ENCODE measurements at regions not wholly inside any gene's neighbourhood (a gene's known extent, or its start where the extent isn't known, plus 50 kb on each side); places are given as distances from the start of the nearest gene placed in this dataset.
A peak's percentile ranks its signal among the peaks of the same experiment; 100 is the strongest.

DNA sequence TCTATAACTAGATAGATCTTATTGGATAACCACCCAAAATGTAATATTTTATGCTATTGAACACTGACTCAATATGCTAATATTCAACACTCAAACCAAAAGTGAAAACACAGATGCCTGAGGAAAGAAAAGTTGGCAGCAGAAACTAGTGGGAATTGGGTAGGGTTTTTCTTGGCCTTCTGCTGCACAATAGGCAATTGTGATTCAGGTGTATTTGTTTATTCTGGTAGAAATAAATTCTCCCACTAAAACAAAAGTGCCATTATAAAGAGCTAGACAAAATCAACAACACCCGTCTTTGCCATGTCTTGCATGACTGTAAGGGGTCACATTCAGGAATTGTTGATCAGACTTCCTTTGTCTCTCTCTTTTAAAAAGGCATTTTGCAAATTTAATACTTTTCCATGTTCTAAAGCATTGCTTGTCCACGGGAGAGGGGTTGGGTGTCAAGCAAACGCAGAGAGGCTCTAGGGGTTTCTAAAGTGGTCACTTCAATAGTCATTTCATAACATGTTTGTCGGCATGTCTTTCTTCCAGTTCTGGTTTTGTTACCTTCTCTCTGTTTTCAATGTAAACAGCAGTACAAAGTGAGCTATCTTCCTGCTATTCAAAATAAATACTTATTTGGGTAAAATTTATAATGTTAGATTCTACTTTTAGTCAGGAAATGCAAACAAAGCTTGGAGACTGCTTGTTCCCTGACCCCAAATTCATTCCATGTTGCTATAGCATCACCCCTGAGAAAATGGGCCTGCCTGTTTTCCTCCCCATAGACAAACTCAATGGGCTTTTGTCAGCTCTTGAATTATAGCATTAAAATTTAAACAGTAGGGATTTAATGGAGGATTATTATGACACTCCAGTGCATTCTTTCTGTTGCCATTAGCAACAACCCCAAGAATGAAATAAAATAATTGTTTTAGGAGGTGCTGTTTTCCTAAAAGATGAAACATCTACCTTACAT is 217.0 kb upstream of the CCN2 start:
- peaks cover 4 to 34% (median 13%) of the 10 kb centered on the region in 11 experiments; a peak in 13 of 22 replicates for H3K9me3 ChIP-seq (replicated peaks in 1 of 11)
- no peak for TF ChIP-seq Cebpa-rat (IDR thresholded peaks at IDR 0.05)
- no peaks in the 10 kb centered on the region for H3K27me3 ChIP-seq
- no peak overlapping the region for H3K9ac ChIP-seq
- H4K20me1 ChIP-seq = no peaks in the 10 kb centered on the region
- H3K4me2 ChIP-seq = no peak overlapping the region
- H3K4me3 ChIP-seq = no peak overlapping the region
- H3K4me1 ChIP-seq = no peaks in the 10 kb centered on the region
- H3K27ac ChIP-seq = no peak overlapping the region
- H3K36me3 ChIP-seq = peaks cover 0 to 23% (median 0%) of the 10 kb centered on the region in 11 experiments; a peak in 5 of 22 replicates

DNA sequence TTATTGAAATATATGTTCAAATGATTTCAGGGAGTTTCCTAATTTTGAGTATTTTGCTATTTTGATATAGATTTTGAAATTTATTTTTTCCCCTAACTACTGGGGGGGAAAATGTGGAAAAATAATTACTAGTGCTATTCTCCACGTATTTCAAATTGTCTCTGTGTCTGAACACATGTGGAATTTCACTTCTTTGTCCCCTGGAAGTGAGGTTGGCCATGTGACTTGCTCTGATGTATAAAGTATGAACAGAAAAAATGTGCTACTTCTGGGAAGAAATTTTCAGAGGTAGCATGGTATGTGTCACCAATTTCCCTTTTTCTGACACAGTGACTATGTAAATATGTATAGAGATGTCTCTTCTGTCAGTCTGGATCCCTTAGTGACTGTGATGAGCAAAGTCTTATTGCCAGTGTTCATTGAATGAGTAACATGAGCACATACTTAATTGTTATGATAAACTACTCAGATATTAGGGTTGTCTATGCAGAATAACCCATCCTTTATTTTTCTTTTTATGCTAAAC is 215.4 kb upstream of the CCN2 start:
- H3K4me3 ChIP-seq = no peak overlapping the region
- TF ChIP-seq Cebpa-rat (IDR thresholded peaks at IDR 0.05) = no peak
- peaks cover 0 to 19% (median 5%) of the 10 kb centered on the region in 11 experiments; a peak in 11 of 22 replicates for H3K9me3 ChIP-seq (replicated peaks in 1 of 11)
- no peak overlapping the region for H3K9ac ChIP-seq
- H3K4me2 ChIP-seq = no peak overlapping the region
- no peak overlapping the region for H3K27ac ChIP-seq
- H3K36me3 ChIP-seq = peaks cover 0 to 23% (median 0%) of the 10 kb centered on the region in 11 experiments; a peak in 6 of 22 replicates
- H4K20me1 ChIP-seq = no peaks in the 10 kb centered on the region
- no peaks in the 10 kb centered on the region for H3K27me3 ChIP-seq
- no peaks in the 10 kb centered on the region for H3K4me1 ChIP-seq

GRCh38 chr6:132165677-132166076 is 214.5 kb upstream of the CCN2 start:
- Histone ChIP-seq H3K9me3 (replicated peaks in 1 of 11) (peaks cover 0 to 14% (median 4%) of the 10 kb centered on the region in 11 experiments; a peak in 8 of 22 replicates), H3K4me2 (no peak overlapping the region), H3K27ac (no peak overlapping the region), H4K20me1 (no peaks in the 10 kb centered on the region), H3K4me1 (no peaks in the 10 kb centered on the region), H3K36me3 (peaks cover 0 to 21% (median 0%) of the 10 kb centered on the region in 11 experiments; a peak in 6 of 22 replicates), H3K27me3 (no peaks in the 10 kb centered on the region), H3K9ac (no peak overlapping the region), H3K4me3 (no peak overlapping the region)
- TF ChIP-seq Cebpa-rat (IDR thresholded peaks at IDR 0.05) = no peak

GRCh38 chr6:132161283-132161682 is 210.1 kb upstream of the CCN2 start:
- H3K36me3 ChIP-seq = peaks cover 0 to 27% (median 0%) of the 10 kb centered on the region in 11 experiments; a peak in 6 of 22 replicates
- H3K4me2 ChIP-seq = no peak overlapping the region
- H3K4me1 ChIP-seq = no peaks in the 10 kb centered on the region
- TF ChIP-seq Cebpa-rat (IDR thresholded peaks at IDR 0.05) = no peak
- no peak overlapping the region for H3K9ac ChIP-seq
- H3K4me3 ChIP-seq = no peak overlapping the region
- H3K27me3 ChIP-seq = no peaks in the 10 kb centered on the region
- no peak overlapping the region for H3K27ac ChIP-seq
- no peaks in the 10 kb centered on the region for H4K20me1 ChIP-seq
- H3K9me3 ChIP-seq (replicated peaks in 1 of 11) = peaks cover 0 to 18% (median 4%) of the 10 kb centered on the region in 11 experiments; a peak in 8 of 22 replicates

GRCh38 chr6:132153221-132153898 is 202.2 kb upstream of the CCN2 start:
- H3K4me3 ChIP-seq = no peak overlapping the region
- no peak overlapping the region for H3K9ac ChIP-seq
- no peak for TF ChIP-seq Cebpa-rat (IDR thresholded peaks at IDR 0.05)
- peaks cover 0 to 16% (median 8%) of the 10 kb centered on the region in 10 experiments; a peak in 11 of 20 replicates for H3K4me1 ChIP-seq
- no peak overlapping the region for H3K27ac ChIP-seq
- H3K4me2 ChIP-seq = no peak overlapping the region
- no peaks in the 10 kb centered on the region for H3K27me3 ChIP-seq
- no peaks in the 10 kb centered on the region for H4K20me1 ChIP-seq
- peaks cover 0 to 36% (median 9%) of the 10 kb centered on the region in 11 experiments; a peak in 10 of 22 replicates for H3K36me3 ChIP-seq
- H3K9me3 ChIP-seq (replicated peaks in 1 of 11) = peaks cover 0 to 17% (median 8%) of the 10 kb centered on the region in 11 experiments; a peak in 13 of 22 replicates

GRCh38 chr6:132147530-132148011 is 196.4 kb upstream of the CCN2 start:
- Histone ChIP-seq H3K36me3 (peaks cover 0 to 60% (median 22%) of the 10 kb centered on the region in 11 experiments; a peak in 11 of 22 replicates), H3K4me1 (peaks cover 3 to 23% (median 18%) of the 10 kb centered on the region in 10 experiments; a peak in 14 of 20 replicates), H3K27me3 (no peaks in the 10 kb centered on the region), H3K27ac (no peak overlapping the region), H3K9ac (no peak overlapping the region), H3K9me3 (replicated peaks in 1 of 11) (peaks cover 0 to 51% (median 8%) of the 10 kb centered on the region in 11 experiments; a peak in 13 of 22 replicates), H4K20me1 (no peaks in the 10 kb centered on the region), H3K4me3 (no peak overlapping the region), H3K4me2 (no peak overlapping the region)
- TF ChIP-seq Cebpa-rat (IDR thresholded peaks at IDR 0.05) = no peak

GRCh38 chr6:132144456-132144855 is 193.3 kb upstream of the CCN2 start:
- Histone ChIP-seq H3K27me3 (no peaks in the 10 kb centered on the region), H3K4me1 (peaks cover 0 to 22% (median 12%) of the 10 kb centered on the region in 10 experiments; a peak in 12 of 20 replicates), H4K20me1 (no peaks in the 10 kb centered on the region), H3K9me3 (replicated peaks in 1 of 11) (peaks cover 0 to 54% (median 13%) of the 10 kb centered on the region in 11 experiments; a peak in 14 of 22 replicates), H3K36me3 (peaks cover 0 to 75% (median 19%) of the 10 kb centered on the region in 11 experiments; a peak in 13 of 22 replicates), H3K9ac (no peak overlapping the region), H3K4me2 (peak overlapping the region in 6 of 11 experiments; percentile 7 to 40 (median 18); a peak in 7 of 22 replicates), H3K27ac (no peak overlapping the region), H3K4me3 (no peak overlapping the region)
- TF ChIP-seq Cebpa-rat (IDR thresholded peaks at IDR 0.05) = no peak

GRCh38 chr6:132143258-132143657 is 192.1 kb upstream of the CCN2 start:
- no peak overlapping the region for H3K9ac ChIP-seq
- peaks cover 0 to 63% (median 21%) of the 10 kb centered on the region in 11 experiments; a peak in 17 of 22 replicates for H3K9me3 ChIP-seq (replicated peaks in 1 of 11)
- peaks cover 0 to 81% (median 19%) of the 10 kb centered on the region in 11 experiments; a peak in 13 of 22 replicates for H3K36me3 ChIP-seq
- no peak overlapping the region for H3K27ac ChIP-seq
- no peak overlapping the region for H3K4me3 ChIP-seq
- TF ChIP-seq Cebpa-rat (IDR thresholded peaks at IDR 0.05) = no peak
- no peaks in the 10 kb centered on the region for H3K27me3 ChIP-seq
- no peak overlapping the region for H3K4me2 ChIP-seq
- H4K20me1 ChIP-seq = no peaks in the 10 kb centered on the region
- peaks cover 0 to 30% (median 14%) of the 10 kb centered on the region in 10 experiments; a peak in 12 of 20 replicates for H3K4me1 ChIP-seq
